Spleen (tissue), 11 donors: ENCODE measurements at regions not wholly inside any gene's neighbourhood (a gene's known extent, or its start where the extent isn't known, plus 50 kb on each side); places are given as distances from the start of the nearest gene placed in this dataset.

ENCODE experiments used
- DNase-seq: peaks from one replicate; pipeline ENCODE4 v3.0.0-alpha.2; 2020
- H3K27ac ChIP-seq, 8 donors: fragments of 200-600 bp; sonication (generic) in 7 of 8; 1 replicate in 4 of 8; 2 replicates in 4 of 8; pipeline versions ENCODE4 v1.5.0 to v1.8.0; 2016 to 2021; ENCODE audit warnings: inconsistent platforms in 4 of 8, mild to moderate bottlenecking in 4 of 8, moderate library complexity in 1 of 8
- H3K27me3 ChIP-seq, 7 donors: fragments of 200-600 bp; sonication (generic) in 6 of 7; replicated peaks in 1 of 7; 1 replicate in 4 of 7; 2 replicates in 3 of 7; pipeline versions ENCODE4 v1.5.0 to v1.8.0; 2016 to 2021; ENCODE audit warnings: inconsistent platforms in 3 of 7, mild to moderate bottlenecking in 1 of 7
- H3K36me3 ChIP-seq, 6 donors: fragments of 200-600 bp; sonication (generic) in 5 of 6; 1 replicate in 4 of 6; 2 replicates in 2 of 6; pipeline versions ENCODE4 v1.5.0 to v1.8.0; 2016 to 2021; ENCODE audit warnings: inconsistent platforms in 2 of 6
- H3K4me1 ChIP-seq, 6 donors: fragments of 200-600 bp; sonication (generic) in 5 of 6; 1 replicate in 3 of 6; 2 replicates in 3 of 6; pipeline versions ENCODE4 v1.5.0 to v1.8.0; 2016 to 2021; ENCODE audit warnings: inconsistent platforms in 3 of 6
- H3K4me3 ChIP-seq, 8 donors: fragments of 200-600 bp; sonication (generic) in 7 of 8; 1 replicate in 4 of 8; 2 replicates in 4 of 8; pipeline versions ENCODE4 v1.5.0 to v1.8.0; 2016 to 2021; ENCODE audit warnings: inconsistent platforms in 4 of 8, mild to moderate bottlenecking in 4 of 8, moderate library complexity in 2 of 8
- H3K9me3 ChIP-seq, 8 donors: fragments of 200-600 bp; sonication (generic) in 7 of 8; 1 replicate in 4 of 8; 2 replicates in 4 of 8; pipeline versions ENCODE4 v1.5.0 to v1.8.0; 2016 to 2021; ENCODE audit warnings: inconsistent platforms in 4 of 8
- POLR2A ChIP-seq, 3 donors: fragments of 450-650 bp; IDR thresholded peaks; one replicate each; pipeline ENCODE4 v1.5.1; 2017; ENCODE audit warnings: antibody characterized with exemption in 3 of 3, mild to moderate bottlenecking in 1 of 3
- POLR2AphosphoS5 ChIP-seq, 3 donors: sonication (generic); formaldehyde crosslinking; IDR thresholded peaks; one replicate each; pipeline ENCODE4 v1.5.1; 2017; ENCODE audit warnings: antibody characterized with exemption in 3 of 3
- WGBS, 5 donors: extraction: QIAGEN DNeasy Blood & Tissue Kit in 3 of 5; methylation state at CpG; one replicate each; pipeline versions ENCODE4 v1.1.5 to v1.1.7; 2013 to 2018; 5-methylcytosine and 5-hydroxymethylcytosine counted together
- intact Hi-C: fragments of 100-400 bp; cut with DNase I; formaldehyde crosslinking; loops from one replicate; pipeline ENCODE4 v1.15.0; 2023; ENCODE audit warnings: low total_unique reads
- TF ChIP-seq, protein P1 (sequence below), 11 experiments: fragments of 200-600 bp in 7 of 11; fragments of 450-650 bp in 4 of 11; sonication (generic) in 4 of 11; IDR thresholded peaks in 8 of 11; conservative IDR thresholded peaks in 3 of 11; 1 replicate in 7 of 11; 2 replicates in 4 of 11; pipeline versions ENCODE4 v1.4.0 to v1.8.0; 2016 to 2021; ENCODE audit warnings: antibody characterized with exemption in 11 of 11, inconsistent platforms in 4 of 11, mild to moderate bottlenecking in 1 of 11
- donor health status: healthy with polysubstance abuse.
- donor health status: DM: no; HTN: no; CAD: no; lungs with moderate emphysema.
- donor health status: DM: no; HTN: no; CAD: no.
- donor health status: Bipolar disorder and iron deficiency.
- donor health status: healthy.
- donor health status: DM: no; HTN: no; CAD: no.
- donor health status: DM: yes; HTN: yes; CAD: no.

DNA sequence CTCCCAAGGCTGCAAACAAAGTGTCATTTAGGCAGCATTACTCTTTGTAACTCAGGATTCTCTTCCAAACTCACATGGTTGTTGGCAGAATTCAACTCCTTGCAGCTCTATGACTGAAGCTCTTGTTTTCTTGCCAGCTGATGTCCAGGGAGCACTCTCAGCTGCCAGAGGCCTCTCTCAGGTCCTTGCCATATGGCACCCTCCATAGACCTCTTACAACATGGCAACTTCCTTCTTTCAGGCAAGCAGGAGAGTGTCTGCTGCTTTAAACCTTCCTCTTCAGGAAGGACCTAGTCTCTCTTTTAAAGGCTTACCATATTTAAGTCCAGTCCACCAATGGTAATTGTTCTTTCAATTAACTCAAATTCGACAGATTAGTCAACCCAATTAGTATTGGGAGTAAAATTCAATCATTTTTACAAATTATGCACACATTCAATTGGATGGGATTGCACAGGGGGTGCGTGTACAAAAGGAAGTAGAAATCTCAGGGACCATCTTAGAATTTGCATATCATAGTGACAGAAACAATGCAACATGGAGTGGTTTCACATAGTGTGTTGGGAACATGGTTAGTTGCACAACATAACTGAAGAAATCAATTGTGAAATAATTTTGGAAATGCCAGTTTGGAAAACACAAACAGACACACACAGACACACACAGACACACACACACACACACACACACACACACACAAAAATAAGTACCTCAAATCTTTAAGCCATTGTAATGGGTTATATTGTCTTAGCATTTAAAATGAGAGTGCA, 893.5 kb upstream of the ZEB2 start:
- no peak for DNase-seq
- 68 to 90% (median 75%) methylated on average over 2 of the region's 2 CpGs for whole genome bisulfite sequencing, 5 donors
- intact Hi-C loops = no loop called here
- Histone ChIP-seq H3K36me3 (no peaks in the 10 kb centered on the region), H3K27ac (no peak overlapping the region), H3K4me3 (no peak overlapping the region), H3K4me1 (peaks cover 4 to 28% (median 12%) of the 10 kb centered on the region in 6 donors), H3K27me3 (no peaks in the 10 kb centered on the region), H3K9me3 (peaks cover 0 to 8% (median 0%) of the 10 kb centered on the region in 8 donors)
- TF ChIP-seq, protein P1, sequence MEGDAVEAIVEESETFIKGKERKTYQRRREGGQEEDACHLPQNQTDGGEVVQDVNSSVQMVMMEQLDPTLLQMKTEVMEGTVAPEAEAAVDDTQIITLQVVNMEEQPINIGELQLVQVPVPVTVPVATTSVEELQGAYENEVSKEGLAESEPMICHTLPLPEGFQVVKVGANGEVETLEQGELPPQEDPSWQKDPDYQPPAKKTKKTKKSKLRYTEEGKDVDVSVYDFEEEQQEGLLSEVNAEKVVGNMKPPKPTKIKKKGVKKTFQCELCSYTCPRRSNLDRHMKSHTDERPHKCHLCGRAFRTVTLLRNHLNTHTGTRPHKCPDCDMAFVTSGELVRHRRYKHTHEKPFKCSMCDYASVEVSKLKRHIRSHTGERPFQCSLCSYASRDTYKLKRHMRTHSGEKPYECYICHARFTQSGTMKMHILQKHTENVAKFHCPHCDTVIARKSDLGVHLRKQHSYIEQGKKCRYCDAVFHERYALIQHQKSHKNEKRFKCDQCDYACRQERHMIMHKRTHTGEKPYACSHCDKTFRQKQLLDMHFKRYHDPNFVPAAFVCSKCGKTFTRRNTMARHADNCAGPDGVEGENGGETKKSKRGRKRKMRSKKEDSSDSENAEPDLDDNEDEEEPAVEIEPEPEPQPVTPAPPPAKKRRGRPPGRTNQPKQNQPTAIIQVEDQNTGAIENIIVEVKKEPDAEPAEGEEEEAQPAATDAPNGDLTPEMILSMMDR (IDR thresholded peaks at IDR 0.05 in 8 of 11, conservative IDR thresholded peaks at IDR 0.05 in 3 of 11) = no peak

DNA sequence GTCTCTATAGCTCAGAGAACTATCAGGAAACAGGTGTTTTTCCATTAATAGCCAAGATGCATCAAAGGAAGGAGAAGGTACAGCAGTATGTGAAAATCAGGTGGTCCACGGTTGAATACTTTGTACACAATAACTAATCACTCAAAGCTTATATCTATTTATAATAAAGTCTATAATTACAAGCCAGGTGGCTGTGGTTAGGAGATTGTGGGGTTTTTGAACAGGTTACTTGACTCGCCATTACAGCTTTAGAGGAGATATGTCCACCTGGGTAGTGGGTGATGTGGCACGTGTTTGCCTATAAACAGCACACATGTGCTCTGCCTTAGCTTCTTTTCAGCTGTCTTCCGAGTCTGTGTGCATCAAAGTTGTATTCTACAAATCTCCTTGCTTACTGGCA, 892.2 kb upstream of the ZEB2 start:
- H3K4me3 ChIP-seq = no peak overlapping the region
- intact Hi-C loops = no loop called here
- H3K27ac ChIP-seq = no peak overlapping the region
- H3K27me3 ChIP-seq = no peaks in the 10 kb centered on the region
- H3K4me1 ChIP-seq = peaks cover 4 to 28% (median 12%) of the 10 kb centered on the region in 6 donors
- peaks cover 0 to 8% (median 0%) of the 10 kb centered on the region in 8 donors for H3K9me3 ChIP-seq
- H3K36me3 ChIP-seq = no peaks in the 10 kb centered on the region
- TF ChIP-seq, protein P1 (IDR thresholded peaks at IDR 0.05 in 8 of 11, conservative IDR thresholded peaks at IDR 0.05 in 3 of 11) = no peak
- no peak for TF ChIP-seq POLR2A (IDR thresholded peaks at IDR 0.05)
- TF ChIP-seq POLR2AphosphoS5 (IDR thresholded peaks at IDR 0.05) = no peak
- 49 to 68% (median 55%) methylated on average over 4 of the region's 4 CpGs for WGBS, 5 donors
- no peak for DNase-seq

DNA sequence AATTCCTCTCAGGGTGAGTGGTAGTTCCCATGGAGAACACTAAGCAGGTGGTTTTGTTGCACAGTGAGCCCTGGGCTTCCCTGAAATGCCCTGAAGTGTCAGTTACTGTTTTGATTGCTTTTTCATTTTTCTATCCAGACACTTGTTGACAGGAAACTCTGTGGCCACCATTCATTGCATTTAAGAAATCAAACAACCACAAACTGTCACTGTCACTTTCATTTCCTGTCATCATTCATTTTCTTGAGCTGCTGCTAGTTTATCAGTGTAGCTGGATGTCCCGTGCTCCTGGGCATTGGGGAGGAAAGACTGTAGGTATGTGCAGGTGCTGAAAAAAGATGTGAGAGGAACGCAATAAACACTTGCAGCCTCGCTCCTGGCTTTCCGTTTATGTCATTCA, 891.6 kb upstream of the ZEB2 start:
- Histone ChIP-seq H3K27me3 (no peaks in the 10 kb centered on the region), H3K36me3 (no peaks in the 10 kb centered on the region), H3K27ac (no peak overlapping the region), H3K4me3 (no peak overlapping the region), H3K4me1 (peaks cover 4 to 28% (median 12%) of the 10 kb centered on the region in 6 donors), H3K9me3 (peaks cover 0 to 8% (median 0%) of the 10 kb centered on the region in 8 donors)
- TF ChIP-seq, protein P1 (IDR thresholded peaks at IDR 0.05 in 8 of 11, conservative IDR thresholded peaks at IDR 0.05 in 3 of 11) = no peak
- TF ChIP-seq POLR2A (IDR thresholded peaks at IDR 0.05) = no peak
- no peak for TF ChIP-seq POLR2AphosphoS5 (IDR thresholded peaks at IDR 0.05)
- DNase-seq = no peak
- 18 to 40% (median 20%) methylated on average over 4 of the region's 4 CpGs for WGBS, 5 donors
- intact Hi-C loops = no loop called here

DNA sequence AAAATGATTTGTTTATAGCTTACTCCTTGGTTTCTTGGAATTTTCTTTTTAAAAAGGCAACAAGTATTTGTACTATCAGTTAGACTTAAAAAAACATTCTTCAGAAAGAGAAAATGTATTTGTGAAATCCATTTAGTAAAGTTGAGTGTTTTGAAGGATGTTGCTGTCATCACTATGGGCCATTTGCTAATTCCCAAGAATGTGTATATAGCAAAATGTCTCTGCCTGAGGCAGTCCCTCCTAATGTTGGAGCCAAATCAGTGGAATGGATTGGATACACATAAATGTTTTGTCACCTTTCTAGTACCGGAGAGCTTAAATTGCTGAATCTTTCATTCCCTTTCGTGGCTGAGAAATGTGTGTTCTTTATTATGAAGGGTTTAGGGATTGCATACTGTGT, 890.2 kb upstream of the ZEB2 start:
- no peak for TF ChIP-seq POLR2AphosphoS5 (IDR thresholded peaks at IDR 0.05)
- TF ChIP-seq POLR2A (IDR thresholded peaks at IDR 0.05) = no peak
- TF ChIP-seq, protein P1 (IDR thresholded peaks at IDR 0.05 in 8 of 11, conservative IDR thresholded peaks at IDR 0.05 in 3 of 11) = no peak
- no peaks in the 10 kb centered on the region for H3K27me3 ChIP-seq
- no peak overlapping the region for H3K27ac ChIP-seq
- peaks cover 4 to 28% (median 12%) of the 10 kb centered on the region in 6 donors for H3K4me1 ChIP-seq
- no peak for DNase-seq
- peaks cover 0 to 3% (median 0%) of the 10 kb centered on the region in 8 donors for H3K9me3 ChIP-seq
- H3K4me3 ChIP-seq = no peak overlapping the region
- intact Hi-C loops = no loop called here
- WGBS, 5 donors = 96 to 98% (median 97%) methylated on average over 2 of the region's 2 CpGs
- H3K36me3 ChIP-seq = no peaks in the 10 kb centered on the region
